ENCODE measurements at regions not wholly inside any gene's neighbourhood (a gene's known extent, or its start where the extent isn't known, plus 50 kb on each side); places are given as distances from the start of the nearest gene placed in this dataset.

- Histone ChIP-seq H3K4me3 (replicated peaks in 1 of 4; ENCODE audit: control extremely low read depth in 1 of 4, insufficient read depth in 1 of 4, low read depth in 3 of 4, low read length in 4 of 4) (no peak overlapping the region), H3K36me3 (ENCODE audit: control insufficient read depth, insufficient read depth, low read length) (no peaks in the 10 kb centered on the region), H3K27ac (ENCODE audit: insufficient read depth, low read length) (no peak overlapping the region), H3K4me2 (ENCODE audit: extremely low read depth, insufficient read depth, low read length) (no peak overlapping the region), H3K4me1 (ENCODE audit: control insufficient read depth, extremely low read depth, insufficient read depth, low read length) (no peaks in the 10 kb centered on the region), H3K9ac (ENCODE audit: insufficient read depth, low read length) (no peak overlapping the region), H2AFZ (ENCODE audit: low read length) (no peak overlapping the region), H3K27me3 (ENCODE audit: control insufficient read depth, insufficient read depth, low read length) (no peaks in the 10 kb centered on the region), H3K9me3 (ENCODE audit: control insufficient read depth, insufficient read depth, low read depth, low read length) (no peaks in the 10 kb centered on the region), H3K79me2 (ENCODE audit: control insufficient read depth, insufficient read depth, low read length) (no peaks in the 10 kb centered on the region), H4K20me1 (ENCODE audit: control insufficient read depth, extremely low read depth, insufficient read depth, low read length) (no peaks in the 10 kb centered on the region)
- DNase-seq (ENCODE audit: low read depth in 2 of 2): no peak
- TF ChIP-seq EZH2 (IDR thresholded peaks at IDR 0.05; ENCODE audit: low read length, missing control alignments): no peak
- TF ChIP-seq CTCF (conservative IDR thresholded peaks at IDR 0.05 in 1 of 2, IDR thresholded peaks at IDR 0.05 in 1 of 2; ENCODE audit: low read depth in 1 of 2, low read length in 2 of 2): no peak
Measured at GRCh38 chr20:24089576-24089975, 101.0 kb upstream of the GGTLC1 start.

DNA sequence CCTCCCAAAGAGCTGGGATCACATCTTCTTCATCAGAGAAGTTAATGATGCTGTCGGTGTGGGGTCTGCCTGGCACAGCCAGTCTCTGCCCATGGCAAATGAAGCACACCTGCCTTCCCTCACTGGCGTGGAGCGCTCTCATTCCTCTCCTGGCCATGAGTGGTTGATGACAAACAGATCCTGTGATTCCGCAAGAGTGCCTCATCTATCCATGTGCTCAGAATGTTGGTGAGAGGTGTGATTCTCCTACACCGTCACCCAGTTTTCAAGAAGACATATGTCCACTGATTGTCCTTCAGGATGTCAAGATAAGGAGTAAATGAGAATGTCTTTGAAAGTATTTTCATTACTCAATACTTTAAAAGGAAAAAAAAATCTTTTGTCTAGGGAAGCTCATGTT, 97.5 kb upstream of the GGTLC1 start:
- Histone ChIP-seq H2AFZ (ENCODE audit: low read length) (no peak overlapping the region), H3K4me2 (ENCODE audit: extremely low read depth, insufficient read depth, low read length) (no peak overlapping the region), H4K20me1 (ENCODE audit: control insufficient read depth, extremely low read depth, insufficient read depth, low read length) (no peaks in the 10 kb centered on the region), H3K4me3 (replicated peaks in 1 of 4; ENCODE audit: control extremely low read depth in 1 of 4, insufficient read depth in 1 of 4, low read depth in 3 of 4, low read length in 4 of 4) (no peak overlapping the region), H3K9ac (ENCODE audit: insufficient read depth, low read length) (no peak overlapping the region), H3K9me3 (ENCODE audit: control insufficient read depth, insufficient read depth, low read depth, low read length) (no peaks in the 10 kb centered on the region), H3K4me1 (ENCODE audit: control insufficient read depth, extremely low read depth, insufficient read depth, low read length) (no peaks in the 10 kb centered on the region), H3K27ac (ENCODE audit: insufficient read depth, low read length) (no peak overlapping the region), H3K27me3 (ENCODE audit: control insufficient read depth, insufficient read depth, low read length) (no peaks in the 10 kb centered on the region), H3K79me2 (ENCODE audit: control insufficient read depth, insufficient read depth, low read length) (no peaks in the 10 kb centered on the region), H3K36me3 (ENCODE audit: control insufficient read depth, insufficient read depth, low read length) (no peaks in the 10 kb centered on the region)
- DNase-seq (ENCODE audit: low read depth in 2 of 2): no peak
- TF ChIP-seq CTCF (conservative IDR thresholded peaks at IDR 0.05 in 1 of 2, IDR thresholded peaks at IDR 0.05 in 1 of 2; ENCODE audit: low read depth in 1 of 2, low read length in 2 of 2) (no peak), EZH2 (IDR thresholded peaks at IDR 0.05; ENCODE audit: low read length, missing control alignments) (no peak)

GRCh38 chr20:24084281-24084680, 95.7 kb upstream of the GGTLC1 start:
- H3K9ac ChIP-seq (ENCODE audit: insufficient read depth, low read length): no peak overlapping the region
- no peaks in the 10 kb centered on the region for H4K20me1 ChIP-seq (ENCODE audit: control insufficient read depth, extremely low read depth, insufficient read depth, low read length)
- H3K79me2 ChIP-seq (ENCODE audit: control insufficient read depth, insufficient read depth, low read length): no peaks in the 10 kb centered on the region
- TF ChIP-seq EZH2 (IDR thresholded peaks at IDR 0.05; ENCODE audit: low read length, missing control alignments): no peak
- TF ChIP-seq CTCF (conservative IDR thresholded peaks at IDR 0.05 in 1 of 2, IDR thresholded peaks at IDR 0.05 in 1 of 2; ENCODE audit: low read depth in 1 of 2, low read length in 2 of 2): no peak
- H2AFZ ChIP-seq (ENCODE audit: low read length): no peak overlapping the region
- no peak overlapping the region for H3K27ac ChIP-seq (ENCODE audit: insufficient read depth, low read length)
- H3K9me3 ChIP-seq (ENCODE audit: control insufficient read depth, insufficient read depth, low read depth, low read length): no peaks in the 10 kb centered on the region
- no peaks in the 10 kb centered on the region for H3K4me1 ChIP-seq (ENCODE audit: control insufficient read depth, extremely low read depth, insufficient read depth, low read length)
- no peak for DNase-seq (ENCODE audit: low read depth in 2 of 2)
- H3K4me2 ChIP-seq (ENCODE audit: extremely low read depth, insufficient read depth, low read length): no peak overlapping the region
- no peak overlapping the region for H3K4me3 ChIP-seq (replicated peaks in 1 of 4; ENCODE audit: control extremely low read depth in 1 of 4, insufficient read depth in 1 of 4, low read depth in 3 of 4, low read length in 4 of 4)
- H3K36me3 ChIP-seq (ENCODE audit: control insufficient read depth, insufficient read depth, low read length): no peaks in the 10 kb centered on the region
- no peaks in the 10 kb centered on the region for H3K27me3 ChIP-seq (ENCODE audit: control insufficient read depth, insufficient read depth, low read length)
